Activated CD8-positive, alpha-beta memory T cell treated with anti-CD3 and anti-CD28 coated beads, Interleukin-2, amount 10 ng/mL, durations not matched to agents 7 days and 5 days (primary cell): ENCODE measurements at regions not wholly inside any gene's neighbourhood (a gene's known extent, or its start where the extent isn't known, plus 50 kb on each side); places are given as distances from the start of the nearest gene placed in this dataset.

Source experiments
- ATAC-seq: fragments of 150-1000 bp; cut with Tn5 transposase; one replicate; pipeline ENCODE4 v1.10.0; 2021; ENCODE audit warnings: moderate library complexity
- CTCF ChIA-PET: fragments of 350-600 bp; sonication (Branson Sonifier 250); formaldehyde crosslinking; loops from one replicate; lab custom pipeline; 2021; ENCODE audit warnings: antibody characterized with exemption; lab: Charles Lee
- DNase-seq: peaks from one replicate; pipeline ENCODE4 v3.0.0-alpha.2; 2020
- H3K27ac Mint-ChIP-seq: one replicate; pipeline ENCODE4 v1.8.0; 2021; ENCODE audit warnings: mild to moderate bottlenecking, mixed read lengths
- H3K27me3 Mint-ChIP-seq: one replicate; pipeline ENCODE4 v1.8.0; 2021; ENCODE audit warnings: mixed read lengths
- H3K36me3 Mint-ChIP-seq: one replicate; pipeline ENCODE4 v1.8.0; 2021; ENCODE audit warnings: mild to moderate bottlenecking, mixed read lengths
- H3K4me1 Mint-ChIP-seq: one replicate; pipeline ENCODE4 v1.8.0; 2021; ENCODE audit warnings: mixed read lengths
- H3K4me3 Mint-ChIP-seq: one replicate; pipeline ENCODE4 v1.8.0; 2021; ENCODE audit warnings: mild to moderate bottlenecking, moderate library complexity, mixed read lengths
- H3K9me3 Mint-ChIP-seq: one replicate; pipeline ENCODE4 v1.8.0; 2022; ENCODE audit warnings: low read depth, mixed read lengths

DNA sequence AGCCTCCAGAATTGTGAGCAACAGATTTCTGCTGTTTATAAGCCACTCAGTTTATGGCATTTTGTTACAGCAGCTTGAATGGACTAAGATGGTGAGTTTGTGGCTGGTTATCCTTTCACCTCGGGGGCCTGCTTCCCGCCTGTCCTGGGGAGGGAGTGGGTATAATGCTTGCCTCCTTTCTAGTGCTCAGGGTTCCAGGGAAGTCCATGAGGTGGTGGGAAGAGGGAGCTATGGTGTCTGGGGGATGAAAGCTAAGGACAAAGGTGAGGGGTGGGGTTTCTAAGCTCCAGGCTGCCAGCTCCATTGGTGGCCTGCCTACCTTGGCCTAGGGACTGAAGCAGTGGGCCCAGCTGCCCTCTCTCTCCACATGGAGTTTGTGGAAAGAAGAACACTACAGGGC, 50.2 kb upstream of the SDK2 start:
- Mint-ChIP-seq H3K9me3 (peaks cover 9% of the 10 kb centered on the region), H3K4me1 (peaks cover 2% of the 10 kb centered on the region), H3K27me3 (peaks cover 2% of the 10 kb centered on the region), H3K4me3 (no peak overlapping the region), H3K36me3 (no peaks in the 10 kb centered on the region), H3K27ac (no peak overlapping the region)
- DNase-seq (no peak), ATAC-seq (no peak)
- CTCF ChIA-PET: no interaction called here

GRCh38 chr17:73695035-73695738, 50.9 kb upstream of the SDK2 start:
- Mint-ChIP-seq H3K27me3 (no peaks in the 10 kb centered on the region), H3K27ac (no peak overlapping the region), H3K9me3 (peaks cover 9% of the 10 kb centered on the region), H3K4me3 (no peak overlapping the region), H3K4me1 (peaks cover 2% of the 10 kb centered on the region), H3K36me3 (no peaks in the 10 kb centered on the region)
- CTCF ChIA-PET: interaction anchor here (1.3 kb wide), 1 partner anchor 10 kb away, joined by 3 read pairs; no protein-coding TSS in a partner anchor
- DNase-seq (no peak), ATAC-seq (no peak)

DNA sequence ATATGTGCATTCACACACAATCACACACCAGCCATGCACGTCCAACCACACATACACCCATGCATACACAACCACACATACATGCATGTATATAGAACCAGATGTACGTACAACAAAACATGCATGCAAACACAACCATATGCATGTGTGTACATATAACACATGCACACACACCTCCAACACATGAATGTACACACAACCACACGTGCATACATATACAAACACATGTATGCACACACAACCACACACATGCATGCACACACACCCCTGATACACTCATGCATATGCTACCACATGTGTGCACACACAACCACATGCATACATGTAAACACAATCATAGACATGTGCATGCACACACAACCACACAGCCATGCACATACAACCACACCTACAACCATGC, 52.0 kb upstream of the SDK2 start:
- ATAC-seq (no peak), DNase-seq (no peak)
- no peaks in the 10 kb centered on the region for H3K36me3 Mint-ChIP-seq
- no peak overlapping the region for H3K27ac Mint-ChIP-seq
- CTCF ChIA-PET: interaction anchor here (1.3 kb wide), 1 partner anchor 11 kb away, joined by 3 read pairs; no protein-coding TSS in a partner anchor
- peaks cover 2% of the 10 kb centered on the region for H3K4me1 Mint-ChIP-seq
- H3K4me3 Mint-ChIP-seq: no peak overlapping the region
- peaks cover 9% of the 10 kb centered on the region for H3K9me3 Mint-ChIP-seq
- peaks cover 6% of the 10 kb centered on the region for H3K27me3 Mint-ChIP-seq

GRCh38 chr17:73697872-73698271, 53.6 kb upstream of the SDK2 start:
- no peak for ATAC-seq
- Mint-ChIP-seq H3K4me3 (no peak overlapping the region), H3K4me1 (peaks cover 2% of the 10 kb centered on the region), H3K27ac (no peak overlapping the region), H3K27me3 (peaks cover 12% of the 10 kb centered on the region), H3K9me3 (peaks cover 9% of the 10 kb centered on the region), H3K36me3 (no peaks in the 10 kb centered on the region)
- CTCF ChIA-PET: no interaction called here
- no peak for DNase-seq

GRCh38 chr17:73698966-73699365, 54.7 kb upstream of the SDK2 start:
- no peak for ATAC-seq
- Mint-ChIP-seq H3K27ac (no peak overlapping the region), H3K36me3 (no peaks in the 10 kb centered on the region), H3K4me1 (peaks cover 2% of the 10 kb centered on the region), H3K4me3 (no peak overlapping the region), H3K9me3 (peaks cover 9% of the 10 kb centered on the region), H3K27me3 (peaks cover 15% of the 10 kb centered on the region)
- CTCF ChIA-PET: no interaction called here
- DNase-seq: no peak

GRCh38 chr17:73701701-73702100, 57.5 kb upstream of the SDK2 start:
- H3K36me3 Mint-ChIP-seq: no peaks in the 10 kb centered on the region
- ATAC-seq (no peak), DNase-seq (no peak)
- H3K4me1 Mint-ChIP-seq: no peaks in the 10 kb centered on the region
- CTCF ChIA-PET: interaction anchor here (0.8 to 1.7 kb wide), 2 partner anchors 8 to 17 kb away, joined by 3 read pairs; no protein-coding TSS in a partner anchor
- no peaks in the 10 kb centered on the region for H3K9me3 Mint-ChIP-seq
- H3K27ac Mint-ChIP-seq: no peak overlapping the region
- H3K27me3 Mint-ChIP-seq: peaks cover 27% of the 10 kb centered on the region
- no peak overlapping the region for H3K4me3 Mint-ChIP-seq

DNA sequence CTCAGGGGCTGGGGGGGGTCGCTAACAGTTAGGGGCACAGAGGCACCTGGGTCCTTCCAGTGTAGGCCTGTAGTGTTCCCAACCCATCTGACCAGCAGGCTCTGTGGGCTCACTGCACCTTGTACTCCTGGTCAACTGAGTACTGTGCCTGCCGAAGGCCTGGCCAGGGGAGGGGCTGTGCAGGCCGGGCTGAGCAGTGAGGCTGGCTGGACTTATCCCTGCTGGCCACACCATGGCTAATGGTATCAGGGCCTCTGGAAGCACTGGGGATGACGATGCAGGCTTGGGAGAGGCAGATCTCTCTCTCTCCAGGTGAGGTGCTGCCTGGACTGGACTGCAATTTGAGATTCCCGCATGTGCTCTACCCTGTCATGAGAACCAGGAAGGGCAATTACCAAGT, 58.9 kb upstream of the SDK2 start:
- no peak for DNase-seq
- Mint-ChIP-seq H3K36me3 (no peaks in the 10 kb centered on the region), H3K4me3 (no peak overlapping the region), H3K9me3 (no peaks in the 10 kb centered on the region), H3K4me1 (no peaks in the 10 kb centered on the region), H3K27ac (no peak overlapping the region), H3K27me3 (peaks cover 34% of the 10 kb centered on the region)
- no peak for ATAC-seq
- CTCF ChIA-PET: interaction anchor here (1.3 kb wide), 1 partner anchor 274 kb away, joined by 3 read pairs; no protein-coding TSS in a partner anchor

GRCh38 chr17:73703917-73704316, 59.7 kb upstream of the SDK2 start:
- Mint-ChIP-seq H3K4me1 (no peaks in the 10 kb centered on the region), H3K27ac (no peak overlapping the region), H3K36me3 (no peaks in the 10 kb centered on the region), H3K4me3 (no peak overlapping the region), H3K9me3 (no peaks in the 10 kb centered on the region), H3K27me3 (peaks cover 39% of the 10 kb centered on the region)
- CTCF ChIA-PET: no interaction called here
- DNase-seq (no peak), ATAC-seq (no peak)

GRCh38 chr17:73705594-73705993, 61.3 kb upstream of the SDK2 start:
- ATAC-seq (no peak), DNase-seq (no peak)
- CTCF ChIA-PET: interaction anchor here (1.6 kb wide), 1 partner anchor 276 kb away, joined by 5 read pairs; no protein-coding TSS in a partner anchor
- Mint-ChIP-seq H3K27me3 (peaks cover 42% of the 10 kb centered on the region), H3K9me3 (no peaks in the 10 kb centered on the region), H3K4me1 (peaks cover 7% of the 10 kb centered on the region), H3K36me3 (no peaks in the 10 kb centered on the region), H3K4me3 (no peak overlapping the region), H3K27ac (no peak overlapping the region)

- DNase-seq (no peak), ATAC-seq (no peak)
- H3K9me3 Mint-ChIP-seq: no peaks in the 10 kb centered on the region
- H3K36me3 Mint-ChIP-seq: no peaks in the 10 kb centered on the region
- peaks cover 11% of the 10 kb centered on the region for H3K4me1 Mint-ChIP-seq
- CTCF ChIA-PET: no interaction called here
- H3K27ac Mint-ChIP-seq: no peak overlapping the region
- H3K4me3 Mint-ChIP-seq: no peak overlapping the region
- peaks cover 40% of the 10 kb centered on the region for H3K27me3 Mint-ChIP-seq
These were observed 62.2 kb upstream of the SDK2 start for GRCh38 chr17:73706428-73706827.

- H3K27ac Mint-ChIP-seq: no peak overlapping the region
- no peak for DNase-seq
- no peak for ATAC-seq
- CTCF ChIA-PET: interaction anchor here (1.9 kb wide), 1 partner anchor 277 kb away, joined by 9 read pairs; no protein-coding TSS in a partner anchor
- no peaks in the 10 kb centered on the region for H3K9me3 Mint-ChIP-seq
- peaks cover 37% of the 10 kb centered on the region for H3K27me3 Mint-ChIP-seq
- H3K36me3 Mint-ChIP-seq: no peaks in the 10 kb centered on the region
- H3K4me3 Mint-ChIP-seq: no peak overlapping the region
- H3K4me1 Mint-ChIP-seq: peaks cover 13% of the 10 kb centered on the region
These were observed 62.6 kb upstream of the SDK2 start for GRCh38 chr17:73706858-73707257.

GRCh38 chr17:73707358-73707757, 63.1 kb upstream of the SDK2 start:
- no peaks in the 10 kb centered on the region for H3K9me3 Mint-ChIP-seq
- no peaks in the 10 kb centered on the region for H3K36me3 Mint-ChIP-seq
- ATAC-seq (no peak), DNase-seq (no peak)
- CTCF ChIA-PET: interaction anchor here (1.9 kb wide), 1 partner anchor 277 kb away, joined by 9 read pairs; no protein-coding TSS in a partner anchor
- no peak overlapping the region for H3K4me3 Mint-ChIP-seq
- H3K27me3 Mint-ChIP-seq: peaks cover 34% of the 10 kb centered on the region
- peaks cover 13% of the 10 kb centered on the region for H3K4me1 Mint-ChIP-seq
- no peak overlapping the region for H3K27ac Mint-ChIP-seq

DNA sequence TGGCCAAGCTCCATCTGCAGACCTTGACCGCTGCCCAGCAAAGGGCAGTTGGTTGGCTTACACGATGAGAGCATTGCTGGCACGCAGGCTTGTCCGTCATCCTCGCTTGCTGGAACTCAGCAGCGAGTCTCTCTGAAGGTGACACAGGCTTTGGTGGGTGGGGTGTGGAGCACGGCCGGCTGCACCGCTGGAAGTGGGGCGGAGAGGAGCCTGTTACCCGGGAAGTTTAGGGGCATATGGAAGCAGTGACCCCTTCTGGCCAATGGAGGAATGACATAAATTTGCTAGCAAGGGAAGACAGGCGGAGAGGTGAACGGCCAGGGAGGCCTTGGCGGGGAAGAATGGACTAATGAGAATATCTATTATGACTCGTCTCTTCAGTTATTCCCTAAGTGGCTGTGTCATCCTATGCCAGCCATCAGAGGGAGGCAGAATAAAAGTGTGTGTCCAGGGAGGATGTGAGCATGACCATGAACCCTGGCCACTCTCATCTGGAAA, 65.9 kb upstream of the SDK2 start:
- peak overlapping the region; percentile 41 for H3K27ac Mint-ChIP-seq
- H3K27me3 Mint-ChIP-seq: peaks cover 31% of the 10 kb centered on the region
- H3K9me3 Mint-ChIP-seq: no peaks in the 10 kb centered on the region
- no peak overlapping the region for H3K4me3 Mint-ChIP-seq
- H3K4me1 Mint-ChIP-seq: peaks cover 13% of the 10 kb centered on the region
- ATAC-seq: peak; percentile 74
- CTCF ChIA-PET: interaction anchor here (0.8 to 4.7 kb wide), 16 partner anchors 9 to 340 kb away, joined by 3 to 55 read pairs (median 5); partner anchors contain the start of gene SDK2
- peak; percentile 76 for DNase-seq
- no peaks in the 10 kb centered on the region for H3K36me3 Mint-ChIP-seq

DNA sequence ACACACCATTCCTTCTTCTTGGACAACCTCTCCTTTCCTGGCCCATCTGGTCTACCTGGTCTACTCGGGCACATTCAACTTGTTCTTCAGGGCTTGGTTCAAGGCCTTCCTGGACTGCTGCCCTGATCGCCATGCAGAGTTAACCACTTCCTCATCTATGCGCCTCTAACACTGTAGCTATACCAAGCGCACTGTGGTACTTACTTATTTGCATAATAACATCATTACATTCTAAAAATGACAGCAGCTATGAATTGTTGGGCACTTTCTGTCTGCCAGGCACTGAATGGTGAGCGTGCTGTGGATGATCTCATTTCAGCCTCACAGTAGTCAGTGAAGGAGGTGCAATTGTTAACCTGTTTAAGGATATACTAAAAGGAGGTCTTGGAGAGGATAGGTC, 66.9 kb upstream of the SDK2 start:
- Mint-ChIP-seq H3K27me3 (peaks cover 34% of the 10 kb centered on the region), H3K27ac (no peak overlapping the region), H3K4me1 (peaks cover 13% of the 10 kb centered on the region), H3K36me3 (no peaks in the 10 kb centered on the region), H3K9me3 (no peaks in the 10 kb centered on the region), H3K4me3 (no peak overlapping the region)
- ATAC-seq (peak; percentile 36), DNase-seq (no peak)
- CTCF ChIA-PET: interaction anchor here (0.8 to 4.7 kb wide), 13 partner anchors 9 to 489 kb away, joined by 3 to 55 read pairs (median 6); partner anchors contain the start of gene SDK2
